NCI-H2171 treated with DMSO at 0.1 percent for 48 hours (cell line): ENCODE measurements at regions not wholly inside any gene's neighbourhood (a gene's known extent, or its start where the extent isn't known, plus 50 kb on each side); places are given as distances from the start of the nearest gene placed in this dataset.

Experiments used
- DNase-seq: peaks from one replicate; lab custom pipeline; 2025; lab: John Stamatoyannopoulos, UW

DNA sequence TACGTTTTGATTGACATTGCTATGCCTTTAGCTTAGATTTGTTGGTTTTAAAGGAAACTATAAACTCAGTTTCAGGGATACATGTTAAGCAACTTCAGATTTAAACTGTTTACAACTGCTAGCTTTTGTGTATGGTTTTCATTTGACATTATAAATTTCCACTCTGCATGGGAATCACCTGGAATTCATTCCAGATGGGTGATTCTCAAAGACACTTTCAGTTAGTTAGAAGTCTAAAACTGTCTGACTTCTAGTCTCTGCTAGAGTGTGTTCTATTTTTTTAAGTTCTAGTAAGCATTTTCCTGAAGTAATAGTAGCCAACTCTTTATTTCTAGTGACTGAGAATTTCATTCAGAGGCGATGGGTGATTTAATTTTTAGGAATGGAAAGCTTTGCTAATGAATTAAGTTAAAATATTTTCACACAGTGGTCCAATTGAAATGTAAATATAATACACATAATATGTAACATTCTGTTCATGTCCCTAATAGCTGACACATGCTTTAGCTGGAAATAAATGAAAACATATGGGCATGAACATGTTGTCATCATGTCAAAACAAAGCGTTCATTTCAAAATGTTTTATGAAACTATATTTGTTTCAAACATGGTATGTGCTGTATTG is 58.3 kb upstream of the CSNK1A1L start:
- DNase-seq, result no peak

DNA sequence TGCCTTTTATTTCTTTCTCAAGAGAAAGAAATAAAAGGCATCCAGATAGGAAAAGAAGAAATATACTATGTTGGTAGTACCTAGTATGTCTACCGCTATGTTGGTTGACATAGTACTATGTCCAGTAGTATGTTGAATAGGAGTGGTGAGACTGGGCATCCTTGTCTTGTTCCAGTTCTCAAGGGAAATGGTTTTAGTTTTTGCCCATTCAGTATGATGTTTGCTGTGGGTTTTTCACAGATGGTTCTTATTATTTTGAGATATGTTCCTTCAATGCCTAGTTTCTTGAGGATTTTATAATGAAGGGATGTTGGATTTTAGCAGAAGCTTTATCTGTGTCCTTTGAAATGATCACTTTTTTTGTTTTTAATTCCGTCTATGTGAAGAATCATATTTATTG is 53.0 kb upstream of the CSNK1A1L start:
- DNase-seq, result no peak

- peak; percentile 8 for DNase-seq
Observed at GRCh38 chr13:37155613-37156097, 50.2 kb upstream of the CSNK1A1L start.
